Erythroblast (primary cell): ENCODE measurements at regions not wholly inside any gene's neighbourhood (a gene's known extent, or its start where the extent isn't known, plus 50 kb on each side); places are given as distances from the start of the nearest gene placed in this dataset.

Source experiments
- GATA1 ChIP-seq: IDR thresholded peaks from 2 replicates; pipeline ENCODE4 v1.6.1; 2011; ENCODE audit warnings: low read depth, mild to moderate bottlenecking, control low read depth, low read length, moderate library complexity
- POLR2A ChIP-seq: IDR thresholded peaks from 2 replicates; pipeline ENCODE4 v1.6.1; 2011; ENCODE audit warnings: mild to moderate bottlenecking, low read length

GRCh38 chr1:212515329-212515760 lies 82.6 kb downstream of the NENF start:
- no peak for TF ChIP-seq POLR2A
- TF ChIP-seq GATA1: no peak
